ENCODE measurements at regions not wholly inside any gene's neighbourhood (a gene's known extent, or its start where the extent isn't known, plus 50 kb on each side); places are given as distances from the start of the nearest gene placed in this dataset.

- no peak for DNase-seq
Observed at GRCh38 chr9:84179531-84179930, 161.0 kb downstream of the SLC28A3 start.

- no peak for DNase-seq
Observed at GRCh38 chr9:84187090-84187489, 153.5 kb downstream of the SLC28A3 start.

GRCh38 chr9:84189904-84190303 lies 150.7 kb downstream of the SLC28A3 start:
- DNase-seq = no peak

GRCh38 chr9:84190411-84190810 lies 150.1 kb downstream of the SLC28A3 start:
- no peak for DNase-seq

- no peak for DNase-seq
Observed at GRCh38 chr9:84206801-84207370, 133.7 kb downstream of the SLC28A3 start.

GRCh38 chr9:84207491-84207951 lies 133.0 kb downstream of the SLC28A3 start:
- peak; percentile 57 for DNase-seq

GRCh38 chr9:84212246-84212645 lies 128.3 kb downstream of the SLC28A3 start:
- DNase-seq = no peak

GRCh38 chr9:84212982-84213381 lies 127.6 kb downstream of the SLC28A3 start:
- no peak for DNase-seq

- no peak for DNase-seq
Observed at GRCh38 chr9:84216151-84216550, 124.4 kb downstream of the SLC28A3 start.

GRCh38 chr9:84218322-84218721 lies 122.2 kb downstream of the SLC28A3 start:
- no peak for DNase-seq

GRCh38 chr9:84224246-84224645 lies 116.3 kb downstream of the SLC28A3 start:
- DNase-seq = no peak

Measured in NCI-H524 treated with DMSO at 0.1 percent for 48 hours (cell line).